ENCODE measurements at regions not wholly inside any gene's neighbourhood (a gene's known extent, or its start where the extent isn't known, plus 50 kb on each side); places are given as distances from the start of the nearest gene placed in this dataset.

DNA sequence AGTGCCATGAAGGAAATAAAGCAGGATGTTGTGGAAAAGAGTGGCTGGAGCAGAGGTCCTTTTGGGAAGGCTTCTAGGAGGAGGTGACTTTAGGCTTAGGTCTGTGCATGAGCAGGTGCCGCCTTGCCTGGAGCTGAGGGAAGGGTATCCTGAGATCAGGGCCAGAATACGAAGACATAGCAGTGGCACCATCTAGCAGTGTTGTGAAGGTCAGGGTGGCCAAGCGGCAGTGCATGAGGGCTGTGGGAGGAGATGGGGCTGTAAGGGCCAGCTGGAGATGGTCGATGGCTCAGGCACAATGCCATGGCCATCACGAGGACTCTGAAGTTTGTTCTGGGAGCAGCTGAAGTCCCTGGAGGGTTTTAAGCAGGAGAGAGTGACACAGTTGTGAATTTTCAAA is 219.5 kb downstream of the PTPRU start:
- TF ChIP-seq POLR2A (IDR thresholded peaks at IDR 0.05) = no peak
- TF ChIP-seq, protein P1, sequence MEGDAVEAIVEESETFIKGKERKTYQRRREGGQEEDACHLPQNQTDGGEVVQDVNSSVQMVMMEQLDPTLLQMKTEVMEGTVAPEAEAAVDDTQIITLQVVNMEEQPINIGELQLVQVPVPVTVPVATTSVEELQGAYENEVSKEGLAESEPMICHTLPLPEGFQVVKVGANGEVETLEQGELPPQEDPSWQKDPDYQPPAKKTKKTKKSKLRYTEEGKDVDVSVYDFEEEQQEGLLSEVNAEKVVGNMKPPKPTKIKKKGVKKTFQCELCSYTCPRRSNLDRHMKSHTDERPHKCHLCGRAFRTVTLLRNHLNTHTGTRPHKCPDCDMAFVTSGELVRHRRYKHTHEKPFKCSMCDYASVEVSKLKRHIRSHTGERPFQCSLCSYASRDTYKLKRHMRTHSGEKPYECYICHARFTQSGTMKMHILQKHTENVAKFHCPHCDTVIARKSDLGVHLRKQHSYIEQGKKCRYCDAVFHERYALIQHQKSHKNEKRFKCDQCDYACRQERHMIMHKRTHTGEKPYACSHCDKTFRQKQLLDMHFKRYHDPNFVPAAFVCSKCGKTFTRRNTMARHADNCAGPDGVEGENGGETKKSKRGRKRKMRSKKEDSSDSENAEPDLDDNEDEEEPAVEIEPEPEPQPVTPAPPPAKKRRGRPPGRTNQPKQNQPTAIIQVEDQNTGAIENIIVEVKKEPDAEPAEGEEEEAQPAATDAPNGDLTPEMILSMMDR (IDR thresholded peaks at IDR 0.05) = no peak

All from thyroid gland (tissue), 4 donors.